SK-N-SH (cell line): ENCODE measurements at regions not wholly inside any gene's neighbourhood (a gene's known extent, or its start where the extent isn't known, plus 50 kb on each side); places are given as distances from the start of the nearest gene placed in this dataset.

ENCODE experiments used
- CTCF ChIA-PET: fragments of 300-600, 350-600 bp; formaldehyde crosslinking; extraction: SDS; loops from one replicate; lab custom pipeline; 2021; lab: Yijun Ruan, JAX
- POLR2A ChIA-PET: fragments of 350-600 bp; sonication (Branson Sonifier 250); formaldehyde crosslinking; extraction: SDS; loops from one replicate; lab custom pipeline; 2020; ENCODE audit warnings: antibody characterized with exemption, inconsistent platforms; lab: Yijun Ruan, JAX
- DNase-seq: peaks from one replicate; pipeline ENCODE4 v3.0.0; 2012
- H2AFZ ChIP-seq: fragments of 200-600 bp; sonication (generic); 2 replicates; pipeline ENCODE4 v1.8.1; 2016; ENCODE audit warnings: antibody characterized with exemption, mild to moderate bottlenecking, low read depth
- H3F3A ChIP-seq: fragments of 200-600 bp; sonication (generic); replicated peaks from 2 replicates; pipeline ENCODE3; 2016; ENCODE audit warnings: antibody characterized with exemption, mild to moderate bottlenecking; ENCODE audit not compliant: insufficient read depth
- H3K27ac ChIP-seq, 2 experiments: fragments of 200-500 bp in 1 of 2; fragments of 200-600 bp in 1 of 2; sonication (Bioruptor generic) in 1 of 2; sonication (generic), shearing (Covaris generic) in 1 of 2; 2 replicates each; pipeline versions ENCODE4 v1.5.1 to v1.6.1; 2014 to 2016; ENCODE audit warnings: low read depth in 2 of 2, inconsistent platforms in 1 of 2, low read length in 1 of 2, mild to moderate bottlenecking in 1 of 2, mixed read lengths in 1 of 2
- H3K27me3 ChIP-seq: fragments of 200-600 bp; sonication (generic), shearing (Covaris generic); 2 replicates; pipeline ENCODE4 v1.6.1; 2016; ENCODE audit warnings: mixed run types; ENCODE audit not compliant: insufficient read depth
- H3K36me3 ChIP-seq, 2 experiments: fragments of 200-500 bp in 1 of 2; fragments of 200-600 bp in 1 of 2; sonication (Bioruptor generic) in 1 of 2; sonication (generic) in 1 of 2; replicated peaks in 1 of 2; 2 replicates each; pipeline versions ENCODE3 to v1.5.1; 2014 to 2016; ENCODE audit warnings: low read length in 1 of 2, mild to moderate bottlenecking in 1 of 2; ENCODE audit not compliant: insufficient read depth in 2 of 2, control insufficient read depth in 1 of 2
- H3K4me1 ChIP-seq, 2 experiments: fragments of 200-500 bp in 1 of 2; fragments of 200-600 bp in 1 of 2; sonication (Bioruptor generic) in 1 of 2; sonication (generic), shearing (Covaris generic) in 1 of 2; 2 replicates each; pipeline versions ENCODE4 v1.5.1 to v1.6.1; 2014 to 2016; ENCODE audit warnings: low read depth in 1 of 2, low read length in 1 of 2, mixed run types in 1 of 2; ENCODE audit not compliant: insufficient read depth in 2 of 2, control insufficient read depth in 1 of 2
- H3K4me2 ChIP-seq: fragments of 200-600 bp; sonication (generic), shearing (Covaris generic); 2 replicates; pipeline ENCODE4 v1.6.1; 2017; ENCODE audit warnings: mixed run types
- H3K4me3 ChIP-seq, 2 experiments: fragments of 200-500 bp in 1 of 2; fragments of 200-600 bp in 1 of 2; sonication (Bioruptor generic) in 1 of 2; sonication (generic), shearing (Covaris generic) in 1 of 2; 2 replicates each; pipeline versions ENCODE4 v1.5.1 to v1.8.1; 2014 to 2016; ENCODE audit warnings: low read depth in 2 of 2, inconsistent platforms in 1 of 2, low read length in 1 of 2, mild to moderate bottlenecking in 1 of 2, mixed read lengths in 1 of 2, moderate library complexity in 1 of 2
- H3K79me2 ChIP-seq: fragments of 200-600 bp; sonication (generic); 2 replicates; pipeline ENCODE4 v1.8.1; 2017; ENCODE audit warnings: mild to moderate bottlenecking; ENCODE audit not compliant: insufficient read depth
- H3K9ac ChIP-seq: fragments of 200-600 bp; sonication (generic); 2 replicates; pipeline ENCODE4 v1.6.1; 2017; ENCODE audit warnings: mixed run types
- H3K9me2 ChIP-seq: fragments of 200-600 bp; sonication (generic); 2 replicates; pipeline ENCODE4 v1.6.1; 2017; ENCODE audit warnings: mixed run types
- H3K9me3 ChIP-seq: fragments of 200-600 bp; sonication (generic); 2 replicates; pipeline ENCODE4 v1.6.1; 2017; ENCODE audit warnings: mixed run types, mild to moderate bottlenecking, moderate library complexity
- H4K20me1 ChIP-seq: fragments of 200-600 bp; sonication (generic); 2 replicates; pipeline ENCODE4 v1.6.1; 2017; ENCODE audit warnings: mild to moderate bottlenecking, mixed run types; ENCODE audit not compliant: insufficient read depth
- CHD2 ChIP-seq: fragments of 150-350 bp; IDR thresholded peaks from 2 replicates; pipeline ENCODE4 v1.6.1; 2018; ENCODE audit warnings: low read length; ENCODE audit not compliant: partially characterized antibody
- FOSL2 ChIP-seq: IDR thresholded peaks from 2 replicates; pipeline ENCODE4 v1.4.0; 2012; ENCODE audit warnings: low read depth, mild to moderate bottlenecking, moderate library complexity, borderline replicate concordance
- FOXJ3 ChIP-seq: sonication (generic); formaldehyde crosslinking; IDR thresholded peaks from 2 replicates; pipeline ENCODE4 v1.5.1; 2020; ENCODE audit warnings: mild to moderate bottlenecking, missing genetic modification reagents
- FOXM1 ChIP-seq: IDR thresholded peaks from 2 replicates; pipeline ENCODE4 v1.4.0; 2012; ENCODE audit warnings: low read depth, mild to moderate bottlenecking
- GATA2 ChIP-seq: sonication (generic); formaldehyde crosslinking; IDR thresholded peaks from 2 replicates; pipeline ENCODE4 v1.5.0; 2020; ENCODE audit warnings: mild to moderate bottlenecking, missing genetic modification reagents
- MEF2A ChIP-seq: IDR thresholded peaks from 2 replicates; pipeline ENCODE4 v1.4.0; 2012; ENCODE audit warnings: low read depth, borderline replicate concordance
- MXI1 ChIP-seq: IDR thresholded peaks from 2 replicates; pipeline ENCODE4 v1.6.1; 2012; ENCODE audit warnings: mild to moderate bottlenecking, low read depth, low read length, improper control_type of control experiment
- NFIC ChIP-seq: IDR thresholded peaks from 2 replicates; pipeline ENCODE4 v1.4.0; 2012; ENCODE audit warnings: borderline replicate concordance
- NRF1 ChIP-seq: IDR thresholded peaks from 2 replicates; pipeline ENCODE4 v1.6.1; 2012; ENCODE audit warnings: low read depth, mild to moderate bottlenecking, low read length
- PBX3 ChIP-seq: IDR thresholded peaks from 2 replicates; pipeline ENCODE4; 2012
- RAD21 ChIP-seq: IDR thresholded peaks from 2 replicates; pipeline ENCODE4 v1.6.1; 2012; ENCODE audit warnings: mild to moderate bottlenecking, low read length
- RCOR1 ChIP-seq: fragments of 150-350 bp; IDR thresholded peaks from 2 replicates; pipeline ENCODE4 v1.6.1; 2017; ENCODE audit warnings: antibody characterized with exemption, low read length
- SIN3A ChIP-seq: IDR thresholded peaks from 2 replicates; pipeline ENCODE4 v1.6.1; 2012; ENCODE audit warnings: low read depth, mild to moderate bottlenecking, low read length, moderate library complexity, borderline replicate concordance
- SMC3 ChIP-seq: IDR thresholded peaks from 2 replicates; pipeline ENCODE4 v1.6.1; 2012; ENCODE audit warnings: low read depth, low read length, improper control_type of control experiment
- TAF1 ChIP-seq: IDR thresholded peaks from 2 replicates; pipeline ENCODE4 v1.6.1; 2012; ENCODE audit warnings: low read depth, mild to moderate bottlenecking, low read length, moderate library complexity, borderline replicate concordance
- TCF12 ChIP-seq: IDR thresholded peaks from 2 replicates; pipeline ENCODE4 v1.4.0; 2012
- USF2 ChIP-seq: fragments of 150-350 bp; IDR thresholded peaks from 2 replicates; pipeline ENCODE4 v1.6.1; 2017; ENCODE audit warnings: antibody characterized with exemption, low read length, low read depth, borderline replicate concordance
- WGBS: methylation state at CpG from one replicate; pipeline ENCODE4 v1.1.6; 2017; ENCODE audit warnings: low lambda C conversion rate; 5-methylcytosine and 5-hydroxymethylcytosine counted together
- TF ChIP-seq, protein P1 (sequence below): IDR thresholded peaks from 2 replicates; pipeline ENCODE4 v1.4.0; 2012; ENCODE audit warnings: low read depth
- TF ChIP-seq, protein P2 (sequence below): IDR thresholded peaks from 2 replicates; pipeline ENCODE4 v1.4.0; 2012; ENCODE audit warnings: low read depth, borderline replicate concordance
- TF ChIP-seq, protein P3 (sequence below): IDR thresholded peaks from 2 replicates; pipeline ENCODE4 v1.4.0; 2012; ENCODE audit warnings: low read depth, borderline replicate concordance
- TF ChIP-seq, protein P4 (sequence below): IDR thresholded peaks from 2 replicates; pipeline ENCODE4 v1.6.1; 2012; ENCODE audit warnings: mild to moderate bottlenecking, low read depth, low read length, moderate library complexity

DNA sequence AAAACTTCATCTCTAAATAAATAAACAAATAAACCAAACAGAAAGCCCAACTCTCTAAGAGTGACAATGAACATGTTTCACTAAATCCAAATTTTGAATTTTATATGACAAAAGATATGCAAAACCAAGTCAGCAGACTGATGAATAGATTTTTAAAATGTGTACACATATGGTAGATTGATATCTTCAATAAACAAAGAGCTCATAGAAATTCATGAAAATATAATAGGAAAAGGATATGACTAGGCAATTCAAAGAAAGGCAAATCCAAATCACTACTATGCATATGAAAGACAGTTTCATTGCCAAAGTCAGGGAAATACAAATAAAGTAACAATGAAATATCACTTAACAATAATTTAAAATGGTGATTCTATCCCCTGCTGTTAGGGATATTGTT, 63.7 kb upstream of the NBEA start:
- ChIA-PET CTCF (no interaction called here), POLR2A (no interaction called here)
- Histone ChIP-seq H3F3A (no peaks in the 10 kb centered on the region), H3K79me2 (no peaks in the 10 kb centered on the region), H3K4me1 (no peaks in the 10 kb centered on the region), H3K4me3 (no peak overlapping the region), H3K9me3 (no peaks in the 10 kb centered on the region), H3K9me2 (no peaks in the 10 kb centered on the region), H3K4me2 (no peak overlapping the region), H2AFZ (no peak overlapping the region), H3K36me3 (no peaks in the 10 kb centered on the region), H3K27ac (no peak overlapping the region), H4K20me1 (no peaks in the 10 kb centered on the region), H3K27me3 (no peaks in the 10 kb centered on the region), H3K9ac (no peak overlapping the region)
- TF ChIP-seq TCF12 (no peak), RCOR1 (no peak)
- DNase-seq, result no peak

DNA sequence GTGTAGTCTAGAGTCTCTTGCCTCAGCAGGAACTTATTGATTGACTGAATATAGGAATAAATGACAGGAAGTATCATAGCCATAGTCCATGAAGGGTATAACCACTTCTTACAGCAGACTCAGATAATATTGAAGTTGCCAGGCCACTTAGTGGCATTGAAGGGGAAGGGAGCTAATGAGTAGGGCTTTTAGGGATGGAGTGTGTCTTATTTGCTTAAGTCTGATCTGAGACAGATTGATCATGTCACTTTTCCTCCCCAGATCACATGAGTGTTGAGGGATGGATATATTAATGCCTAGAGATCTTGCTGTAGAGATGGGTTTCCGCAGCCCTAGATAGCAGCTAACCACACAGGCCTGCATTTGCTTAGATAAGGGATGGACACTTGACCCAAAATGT, 62.2 kb upstream of the NBEA start:
- ChIA-PET POLR2A (no interaction called here), CTCF (no interaction called here)
- H2AFZ ChIP-seq, result no peak overlapping the region
- no peaks in the 10 kb centered on the region for H3K9me3 ChIP-seq
- H4K20me1 ChIP-seq, result no peaks in the 10 kb centered on the region
- H3K4me2 ChIP-seq, result no peak overlapping the region
- H3K9ac ChIP-seq, result no peak overlapping the region
- 53% methylated on average over 1 of the region's 1 CpG for WGBS
- H3F3A ChIP-seq, result no peaks in the 10 kb centered on the region
- DNase-seq, result no peak
- H3K36me3 ChIP-seq, result no peaks in the 10 kb centered on the region
- no peak overlapping the region for H3K27ac ChIP-seq
- no peaks in the 10 kb centered on the region for H3K9me2 ChIP-seq
- no peaks in the 10 kb centered on the region; a peak in 1 of 4 replicates for H3K4me1 ChIP-seq
- TF ChIP-seq MXI1 (no peak), TAF1 (no peak), FOXJ3 (CRISPR knock-in tag) (no peak), MEF2A (no peak), NRF1 (no peak), PBX3 (no peak), FOXM1 (no peak), SIN3A (no peak), GATA2 (no peak), NFIC (no peak), USF2 (no peak), CHD2 (no peak), RAD21 (no peak), SMC3 (no peak), FOSL2 (no peak)
- TF ChIP-seq, protein P1, sequence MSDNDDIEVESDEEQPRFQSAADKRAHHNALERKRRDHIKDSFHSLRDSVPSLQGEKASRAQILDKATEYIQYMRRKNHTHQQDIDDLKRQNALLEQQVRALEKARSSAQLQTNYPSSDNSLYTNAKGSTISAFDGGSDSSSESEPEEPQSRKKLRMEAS, result no peak
- TF ChIP-seq, protein P2, sequence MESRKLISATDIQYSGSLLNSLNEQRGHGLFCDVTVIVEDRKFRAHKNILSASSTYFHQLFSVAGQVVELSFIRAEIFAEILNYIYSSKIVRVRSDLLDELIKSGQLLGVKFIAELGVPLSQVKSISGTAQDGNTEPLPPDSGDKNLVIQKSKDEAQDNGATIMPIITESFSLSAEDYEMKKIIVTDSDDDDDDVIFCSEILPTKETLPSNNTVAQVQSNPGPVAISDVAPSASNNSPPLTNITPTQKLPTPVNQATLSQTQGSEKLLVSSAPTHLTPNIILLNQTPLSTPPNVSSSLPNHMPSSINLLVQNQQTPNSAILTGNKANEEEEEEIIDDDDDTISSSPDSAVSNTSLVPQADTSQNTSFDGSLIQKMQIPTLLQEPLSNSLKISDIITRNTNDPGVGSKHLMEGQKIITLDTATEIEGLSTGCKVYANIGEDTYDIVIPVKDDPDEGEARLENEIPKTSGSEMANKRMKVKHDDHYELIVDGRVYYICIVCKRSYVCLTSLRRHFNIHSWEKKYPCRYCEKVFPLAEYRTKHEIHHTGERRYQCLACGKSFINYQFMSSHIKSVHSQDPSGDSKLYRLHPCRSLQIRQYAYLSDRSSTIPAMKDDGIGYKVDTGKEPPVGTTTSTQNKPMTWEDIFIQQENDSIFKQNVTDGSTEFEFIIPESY, result no peak
- TF ChIP-seq, protein P3, sequence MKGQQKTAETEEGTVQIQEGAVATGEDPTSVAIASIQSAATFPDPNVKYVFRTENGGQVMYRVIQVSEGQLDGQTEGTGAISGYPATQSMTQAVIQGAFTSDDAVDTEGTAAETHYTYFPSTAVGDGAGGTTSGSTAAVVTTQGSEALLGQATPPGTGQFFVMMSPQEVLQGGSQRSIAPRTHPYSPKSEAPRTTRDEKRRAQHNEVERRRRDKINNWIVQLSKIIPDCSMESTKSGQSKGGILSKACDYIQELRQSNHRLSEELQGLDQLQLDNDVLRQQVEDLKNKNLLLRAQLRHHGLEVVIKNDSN, result no peak
- TF ChIP-seq, protein P4, sequence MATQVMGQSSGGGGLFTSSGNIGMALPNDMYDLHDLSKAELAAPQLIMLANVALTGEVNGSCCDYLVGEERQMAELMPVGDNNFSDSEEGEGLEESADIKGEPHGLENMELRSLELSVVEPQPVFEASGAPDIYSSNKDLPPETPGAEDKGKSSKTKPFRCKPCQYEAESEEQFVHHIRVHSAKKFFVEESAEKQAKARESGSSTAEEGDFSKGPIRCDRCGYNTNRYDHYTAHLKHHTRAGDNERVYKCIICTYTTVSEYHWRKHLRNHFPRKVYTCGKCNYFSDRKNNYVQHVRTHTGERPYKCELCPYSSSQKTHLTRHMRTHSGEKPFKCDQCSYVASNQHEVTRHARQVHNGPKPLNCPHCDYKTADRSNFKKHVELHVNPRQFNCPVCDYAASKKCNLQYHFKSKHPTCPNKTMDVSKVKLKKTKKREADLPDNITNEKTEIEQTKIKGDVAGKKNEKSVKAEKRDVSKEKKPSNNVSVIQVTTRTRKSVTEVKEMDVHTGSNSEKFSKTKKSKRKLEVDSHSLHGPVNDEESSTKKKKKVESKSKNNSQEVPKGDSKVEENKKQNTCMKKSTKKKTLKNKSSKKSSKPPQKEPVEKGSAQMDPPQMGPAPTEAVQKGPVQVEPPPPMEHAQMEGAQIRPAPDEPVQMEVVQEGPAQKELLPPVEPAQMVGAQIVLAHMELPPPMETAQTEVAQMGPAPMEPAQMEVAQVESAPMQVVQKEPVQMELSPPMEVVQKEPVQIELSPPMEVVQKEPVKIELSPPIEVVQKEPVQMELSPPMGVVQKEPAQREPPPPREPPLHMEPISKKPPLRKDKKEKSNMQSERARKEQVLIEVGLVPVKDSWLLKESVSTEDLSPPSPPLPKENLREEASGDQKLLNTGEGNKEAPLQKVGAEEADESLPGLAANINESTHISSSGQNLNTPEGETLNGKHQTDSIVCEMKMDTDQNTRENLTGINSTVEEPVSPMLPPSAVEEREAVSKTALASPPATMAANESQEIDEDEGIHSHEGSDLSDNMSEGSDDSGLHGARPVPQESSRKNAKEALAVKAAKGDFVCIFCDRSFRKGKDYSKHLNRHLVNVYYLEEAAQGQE, result no peak
- H3K27me3 ChIP-seq, result no peaks in the 10 kb centered on the region
- H3K4me3 ChIP-seq, result no peak overlapping the region
- no peaks in the 10 kb centered on the region for H3K79me2 ChIP-seq
